Neutrophil (primary cell): ENCODE measurements at regions not wholly inside any gene's neighbourhood (a gene's known extent, or its start where the extent isn't known, plus 50 kb on each side); places are given as distances from the start of the nearest gene placed in this dataset.

Source experiments
- H3K27ac ChIP-seq: fragments of 200-600 bp; sonication (generic); 2 replicates; pipeline ENCODE4 v1.5.1; 2016; ENCODE audit warnings: mild to moderate bottlenecking, moderate library complexity
- H3K27me3 ChIP-seq: fragments of 200-600 bp; sonication (generic); 2 replicates; pipeline ENCODE4 v1.6.0; 2016; ENCODE audit warnings: mild to moderate bottlenecking
- H3K36me3 ChIP-seq: fragments of 200-600 bp; sonication (generic); 2 replicates; pipeline ENCODE4 v1.5.1; 2017
- H3K4me1 ChIP-seq, 2 experiments: fragments of 200-600 bp in 1 of 2; sonication (generic) in 1 of 2; 1 replicate in 1 of 2; 2 replicates in 1 of 2; pipeline versions ENCODE4 v1.5.1 to v1.6.1; 2013 to 2016; ENCODE audit warnings: low read depth in 1 of 2, low read length in 1 of 2, mild to moderate bottlenecking in 1 of 2, moderate library complexity in 1 of 2; ENCODE audit not compliant: control insufficient read depth in 1 of 2, insufficient read depth in 1 of 2
- H3K4me3 ChIP-seq, 2 experiments: fragments of 200-600 bp in 1 of 2; sonication (generic) in 1 of 2; 1 replicate in 1 of 2; 2 replicates in 1 of 2; pipeline ENCODE4 v1.5.1; 2013 to 2016; ENCODE audit warnings: low read depth in 1 of 2, low read length in 1 of 2, mild to moderate bottlenecking in 1 of 2, moderate library complexity in 1 of 2
- H3K9me3 ChIP-seq: fragments of 200-600 bp; sonication (generic); 2 replicates; pipeline ENCODE4 v1.5.1; 2016
- TF ChIP-seq, protein P1 (sequence below): fragments of 200-600 bp; sonication (generic); IDR thresholded peaks from 2 replicates; pipeline ENCODE4 v1.5.1; 2016; ENCODE audit warnings: antibody characterized with exemption

DNA sequence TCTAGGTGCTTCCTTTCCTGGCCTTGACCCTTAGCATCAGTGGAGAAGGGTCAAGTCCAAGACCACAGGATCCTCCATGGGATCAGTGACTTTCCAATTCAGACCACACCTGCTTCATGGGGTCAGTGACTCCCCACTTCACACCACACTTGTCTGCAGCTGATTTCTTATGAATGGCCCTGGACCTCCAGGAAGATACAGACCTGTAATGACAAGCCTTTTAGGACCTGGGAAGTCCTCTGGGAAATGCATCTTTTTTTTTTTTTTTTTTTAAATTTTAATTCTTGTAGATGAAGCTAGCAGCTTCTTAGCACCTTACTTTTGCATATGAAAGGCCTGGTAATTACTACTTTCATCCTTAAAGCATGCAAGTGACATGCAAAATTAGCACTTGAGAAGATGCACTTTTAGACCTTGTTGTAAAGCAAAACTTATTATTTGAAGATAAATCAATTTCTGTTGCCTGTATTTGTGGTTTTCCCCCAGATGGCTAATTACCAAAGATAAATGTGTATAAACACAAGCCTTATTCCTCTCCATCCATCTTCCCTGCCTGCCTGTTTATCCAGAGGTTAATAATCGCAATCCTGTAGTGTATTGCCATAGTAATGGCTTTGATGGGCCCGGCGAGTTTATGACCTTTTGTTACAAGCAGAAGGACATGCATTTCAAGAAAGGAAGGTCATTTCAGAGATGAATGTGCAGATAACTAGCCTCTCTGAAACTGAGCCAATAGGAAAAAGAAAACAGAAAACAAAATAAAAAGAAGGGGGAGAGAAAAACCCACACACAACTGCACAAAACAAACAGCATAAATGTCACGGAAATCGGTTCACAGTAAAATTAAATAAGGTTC, 1018.7 kb downstream of the TYW1 start:
- H3K9me3 ChIP-seq, result no peaks in the 10 kb centered on the region
- H3K27ac ChIP-seq, result no peak overlapping the region
- TF ChIP-seq, protein P1, sequence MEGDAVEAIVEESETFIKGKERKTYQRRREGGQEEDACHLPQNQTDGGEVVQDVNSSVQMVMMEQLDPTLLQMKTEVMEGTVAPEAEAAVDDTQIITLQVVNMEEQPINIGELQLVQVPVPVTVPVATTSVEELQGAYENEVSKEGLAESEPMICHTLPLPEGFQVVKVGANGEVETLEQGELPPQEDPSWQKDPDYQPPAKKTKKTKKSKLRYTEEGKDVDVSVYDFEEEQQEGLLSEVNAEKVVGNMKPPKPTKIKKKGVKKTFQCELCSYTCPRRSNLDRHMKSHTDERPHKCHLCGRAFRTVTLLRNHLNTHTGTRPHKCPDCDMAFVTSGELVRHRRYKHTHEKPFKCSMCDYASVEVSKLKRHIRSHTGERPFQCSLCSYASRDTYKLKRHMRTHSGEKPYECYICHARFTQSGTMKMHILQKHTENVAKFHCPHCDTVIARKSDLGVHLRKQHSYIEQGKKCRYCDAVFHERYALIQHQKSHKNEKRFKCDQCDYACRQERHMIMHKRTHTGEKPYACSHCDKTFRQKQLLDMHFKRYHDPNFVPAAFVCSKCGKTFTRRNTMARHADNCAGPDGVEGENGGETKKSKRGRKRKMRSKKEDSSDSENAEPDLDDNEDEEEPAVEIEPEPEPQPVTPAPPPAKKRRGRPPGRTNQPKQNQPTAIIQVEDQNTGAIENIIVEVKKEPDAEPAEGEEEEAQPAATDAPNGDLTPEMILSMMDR, result no peak
- H3K4me3 ChIP-seq, result no peak overlapping the region
- no peaks in the 10 kb centered on the region for H3K27me3 ChIP-seq
- no peaks in the 10 kb centered on the region for H3K4me1 ChIP-seq
- no peaks in the 10 kb centered on the region for H3K36me3 ChIP-seq

DNA sequence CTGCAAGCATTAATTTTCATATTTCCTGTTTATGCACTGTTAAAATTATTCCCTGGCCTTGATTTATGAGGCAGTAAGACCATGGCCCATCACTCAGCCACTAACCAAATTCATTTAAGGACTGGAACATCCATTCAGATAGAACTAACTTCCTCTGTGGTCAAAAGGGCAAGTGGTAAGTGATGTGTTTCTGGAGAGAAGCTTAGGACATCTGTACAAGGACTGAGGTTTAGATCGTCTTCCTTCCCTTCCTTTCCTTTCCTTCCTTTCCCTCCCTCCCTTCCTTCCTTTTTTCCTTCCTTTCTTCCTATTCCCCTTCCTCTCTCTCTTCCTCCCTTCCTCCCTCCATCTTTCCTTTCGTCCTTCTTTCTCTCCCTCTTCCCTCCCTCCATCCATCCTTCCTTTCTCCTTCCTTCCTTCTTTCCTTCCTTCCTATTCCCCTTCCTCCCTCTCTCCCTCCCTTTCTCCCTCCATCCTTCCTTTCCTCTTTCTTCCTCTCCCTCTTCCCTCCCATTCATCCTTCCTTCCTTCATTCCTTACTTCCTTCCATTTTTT, 1019.4 kb downstream of the TYW1 start:
- Histone ChIP-seq H3K27ac (no peak overlapping the region), H3K4me3 (no peak overlapping the region), H3K9me3 (no peaks in the 10 kb centered on the region), H3K4me1 (no peaks in the 10 kb centered on the region), H3K36me3 (no peaks in the 10 kb centered on the region), H3K27me3 (no peaks in the 10 kb centered on the region)
- TF ChIP-seq, protein P1, result no peak

DNA sequence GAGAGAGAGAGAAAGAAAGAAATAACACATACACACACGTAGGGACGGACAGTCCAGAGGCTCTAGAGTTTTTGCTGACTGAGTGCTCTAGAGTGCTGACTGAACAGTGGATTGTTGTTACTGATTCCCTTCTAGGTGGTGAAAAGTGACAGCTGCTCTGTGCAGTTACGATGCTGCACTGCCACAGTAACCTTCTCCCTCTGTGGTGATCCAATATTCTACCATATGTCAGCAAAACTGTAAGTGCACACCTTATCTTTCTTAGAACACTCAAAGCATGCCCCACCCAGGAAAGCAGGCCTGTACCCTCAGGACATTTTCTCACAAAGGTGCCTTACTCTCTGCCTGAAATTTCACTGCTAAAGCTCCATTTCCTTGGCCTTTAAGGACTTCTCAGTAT, 1023.5 kb downstream of the TYW1 start:
- Histone ChIP-seq H3K4me1 (no peaks in the 10 kb centered on the region), H3K27ac (no peak overlapping the region), H3K36me3 (no peaks in the 10 kb centered on the region), H3K27me3 (no peaks in the 10 kb centered on the region), H3K4me3 (no peak overlapping the region), H3K9me3 (no peaks in the 10 kb centered on the region)
- TF ChIP-seq, protein P1, result no peak

DNA sequence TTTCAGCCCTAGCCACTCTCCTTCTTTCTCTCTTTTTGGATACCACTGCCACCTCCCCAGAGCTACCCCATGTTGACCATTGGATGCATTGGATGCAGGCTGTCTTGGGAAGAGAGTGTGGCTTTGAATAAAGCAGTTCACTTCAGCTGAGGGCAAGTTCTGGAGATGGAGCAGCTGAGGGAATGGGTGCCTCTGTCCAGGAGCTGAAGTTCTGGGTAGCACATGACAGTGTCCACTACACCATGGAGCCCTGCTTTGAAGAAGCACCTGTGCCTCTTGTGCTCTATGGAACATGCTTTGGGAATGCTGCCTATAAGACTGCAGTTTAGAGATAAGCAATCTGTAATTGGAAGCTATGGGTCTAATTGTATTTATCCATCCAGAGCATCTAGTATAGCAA, 1028.7 kb downstream of the TYW1 start:
- TF ChIP-seq, protein P1, result no peak
- no peaks in the 10 kb centered on the region for H3K36me3 ChIP-seq

DNA sequence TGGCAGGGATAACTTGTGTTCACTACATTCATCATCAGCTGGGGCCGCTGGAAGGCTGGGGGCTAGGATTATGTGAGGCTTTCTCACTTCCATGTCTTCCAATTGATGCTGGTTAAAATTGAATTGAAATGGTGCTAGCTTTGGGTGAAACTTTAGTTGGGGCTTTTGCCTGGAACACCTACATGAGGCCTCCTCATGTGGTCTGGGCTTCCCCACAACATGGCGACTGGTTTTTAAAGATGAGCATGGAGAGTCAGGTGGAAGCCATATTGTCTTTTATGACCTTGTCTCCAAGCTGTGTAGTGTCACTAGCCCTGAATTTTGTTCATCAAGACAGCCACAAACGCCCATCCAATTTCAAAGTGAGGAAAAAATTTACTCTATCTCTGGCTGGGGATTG, 1033.9 kb downstream of the TYW1 start:
- no peak overlapping the region for H3K27ac ChIP-seq
- no peaks in the 10 kb centered on the region for H3K36me3 ChIP-seq
- TF ChIP-seq, protein P1, result no peak
- H3K27me3 ChIP-seq, result no peaks in the 10 kb centered on the region
- no peaks in the 10 kb centered on the region for H3K9me3 ChIP-seq
- no peak overlapping the region for H3K4me3 ChIP-seq
- H3K4me1 ChIP-seq, result no peaks in the 10 kb centered on the region

More for the DNA sequence above, 1028.7 kb downstream of the TYW1 start:
- Histone ChIP-seq H3K27me3 (no peaks in the 10 kb centered on the region), H3K27ac (no peak overlapping the region), H3K4me3 (no peak overlapping the region), H3K4me1 (no peaks in the 10 kb centered on the region), H3K9me3 (no peaks in the 10 kb centered on the region)
